Vagina (tissue), 2 donors: ENCODE measurements at regions not wholly inside any gene's neighbourhood (a gene's known extent, or its start where the extent isn't known, plus 50 kb on each side); places are given as distances from the start of the nearest gene placed in this dataset.
"Not testable (repeated sequence)": the region's sequence is repeated elsewhere in the genome, so short reads cannot be mapped to it uniquely, and the experiment has no call there.

ENCODE experiments used
- DNase-seq, 2 donors: peaks; one replicate each; pipeline ENCODE4 v3.0.0-alpha.2; 2017; ENCODE audit errors: extremely low spot score in 2 of 2
- H3K27ac ChIP-seq: fragments of 200-600 bp; sonication (generic); one replicate; pipeline ENCODE4 v1.5.1; 2019
- H3K27me3 ChIP-seq: fragments of 200-600 bp; sonication (generic); one replicate; pipeline ENCODE4 v1.5.1; 2019
- H3K36me3 ChIP-seq, 2 donors: fragments of 200-600 bp; sonication (generic); one replicate each; pipeline ENCODE4 v1.5.1; 2017 to 2019
- H3K4me1 ChIP-seq: fragments of 200-600 bp; sonication (generic); one replicate; pipeline ENCODE4 v1.5.1; 2019
- H3K4me3 ChIP-seq, 2 donors: fragments of 200-600 bp; sonication (generic); 1 replicate in 1 of 2; 2 replicates in 1 of 2; pipeline ENCODE4 v1.5.1; 2016 to 2019
- H3K9me3 ChIP-seq: fragments of 200-600 bp; sonication (generic); one replicate; pipeline ENCODE4 v1.5.1; 2019
- POLR2A ChIP-seq, 2 donors: fragments of 450-650 bp; IDR thresholded peaks; one replicate each; pipeline ENCODE4 v1.6.1; 2017; ENCODE audit warnings: antibody characterized with exemption in 2 of 2, mild to moderate bottlenecking in 2 of 2, moderate library complexity in 2 of 2
- POLR2AphosphoS5 ChIP-seq, 2 donors: sonication (generic); formaldehyde crosslinking; IDR thresholded peaks; one replicate each; pipeline ENCODE4 v1.9.0; 2017; ENCODE audit warnings: antibody characterized with exemption in 2 of 2, mild to moderate bottlenecking in 2 of 2, low read depth in 1 of 2; ENCODE audit not compliant: insufficient read depth in 1 of 2
- intact Hi-C: fragments of 100-400 bp; cut with DNase I; formaldehyde crosslinking; loops from one replicate; pipeline ENCODE4 v1.15.1; 2023
- TF ChIP-seq, protein P1 (sequence below), 3 experiments: fragments of 450-650 bp in 2 of 3; fragments of 200-600 bp in 1 of 3; sonication (generic) in 1 of 3; IDR thresholded peaks; one replicate each; pipeline ENCODE4 v1.5.1; 2017 to 2019; ENCODE audit warnings: antibody characterized with exemption in 3 of 3, mild to moderate bottlenecking in 2 of 3, moderate library complexity in 2 of 3

DNA sequence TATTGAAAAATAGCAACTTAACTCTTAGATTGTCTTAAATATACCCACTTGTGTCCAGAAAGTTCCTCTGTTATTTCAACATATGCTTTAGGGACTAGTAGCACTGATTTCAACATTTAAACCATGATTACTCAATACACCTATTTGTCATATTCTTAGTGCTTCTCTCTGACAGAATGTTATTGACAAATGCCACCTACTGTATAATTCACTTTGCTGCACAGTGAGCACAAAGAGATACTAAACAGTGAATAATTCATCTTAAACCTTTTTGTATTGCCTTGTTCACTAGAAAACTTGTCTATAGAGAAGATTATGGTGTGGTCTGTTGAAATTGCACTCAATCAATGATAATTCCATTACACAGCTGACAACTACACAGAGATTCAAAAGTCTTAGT, 692.6 kb downstream of the PCDH17 start:
- no peak overlapping the region for H3K4me3 ChIP-seq
- intact Hi-C loops = no loop called here
- H3K27me3 ChIP-seq = no peaks in the 10 kb centered on the region
- H3K27ac ChIP-seq = no peak overlapping the region
- H3K36me3 ChIP-seq = no peaks in the 10 kb centered on the region
- no peak for DNase-seq
- no peaks in the 10 kb centered on the region for H3K4me1 ChIP-seq
- no peaks in the 10 kb centered on the region for H3K9me3 ChIP-seq
- TF ChIP-seq POLR2AphosphoS5 (IDR thresholded peaks at IDR 0.05; ENCODE audit: insufficient read depth in 1 of 2, low read depth in 1 of 2) (no peak), POLR2A (IDR thresholded peaks at IDR 0.05) (no peak)
- TF ChIP-seq, protein P1, sequence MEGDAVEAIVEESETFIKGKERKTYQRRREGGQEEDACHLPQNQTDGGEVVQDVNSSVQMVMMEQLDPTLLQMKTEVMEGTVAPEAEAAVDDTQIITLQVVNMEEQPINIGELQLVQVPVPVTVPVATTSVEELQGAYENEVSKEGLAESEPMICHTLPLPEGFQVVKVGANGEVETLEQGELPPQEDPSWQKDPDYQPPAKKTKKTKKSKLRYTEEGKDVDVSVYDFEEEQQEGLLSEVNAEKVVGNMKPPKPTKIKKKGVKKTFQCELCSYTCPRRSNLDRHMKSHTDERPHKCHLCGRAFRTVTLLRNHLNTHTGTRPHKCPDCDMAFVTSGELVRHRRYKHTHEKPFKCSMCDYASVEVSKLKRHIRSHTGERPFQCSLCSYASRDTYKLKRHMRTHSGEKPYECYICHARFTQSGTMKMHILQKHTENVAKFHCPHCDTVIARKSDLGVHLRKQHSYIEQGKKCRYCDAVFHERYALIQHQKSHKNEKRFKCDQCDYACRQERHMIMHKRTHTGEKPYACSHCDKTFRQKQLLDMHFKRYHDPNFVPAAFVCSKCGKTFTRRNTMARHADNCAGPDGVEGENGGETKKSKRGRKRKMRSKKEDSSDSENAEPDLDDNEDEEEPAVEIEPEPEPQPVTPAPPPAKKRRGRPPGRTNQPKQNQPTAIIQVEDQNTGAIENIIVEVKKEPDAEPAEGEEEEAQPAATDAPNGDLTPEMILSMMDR (IDR thresholded peaks at IDR 0.05) = no peak

DNA sequence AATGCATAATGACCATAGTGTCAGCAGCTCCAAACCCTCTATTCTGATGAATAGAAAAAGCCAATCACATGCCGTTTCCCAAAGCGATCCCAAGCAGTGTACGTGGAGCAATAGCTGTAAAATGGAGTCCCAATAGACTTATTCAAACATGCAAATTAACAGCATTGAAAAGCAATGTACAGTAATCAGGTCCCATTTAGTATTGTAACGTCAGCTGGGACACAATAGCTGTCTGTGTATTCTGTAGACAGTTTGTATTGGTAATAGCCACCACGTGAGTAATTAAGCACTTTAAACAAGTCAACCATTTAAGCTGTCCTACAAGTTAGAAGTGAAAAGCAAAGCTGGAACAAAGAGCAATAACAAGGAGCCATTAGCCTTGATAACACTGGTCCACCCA, 698.2 kb downstream of the PCDH17 start:
- Histone ChIP-seq H3K9me3 (no peaks in the 10 kb centered on the region), H3K27ac (no peak overlapping the region), H3K36me3 (no peaks in the 10 kb centered on the region), H3K4me3 (no peak overlapping the region), H3K27me3 (no peaks in the 10 kb centered on the region), H3K4me1 (no peaks in the 10 kb centered on the region)
- intact Hi-C loops = no loop called here
- TF ChIP-seq, protein P1 (IDR thresholded peaks at IDR 0.05) = no peak
- TF ChIP-seq POLR2A (IDR thresholded peaks at IDR 0.05) (no peak), POLR2AphosphoS5 (IDR thresholded peaks at IDR 0.05; ENCODE audit: insufficient read depth in 1 of 2, low read depth in 1 of 2) (no peak)
- DNase-seq = no peak

DNA sequence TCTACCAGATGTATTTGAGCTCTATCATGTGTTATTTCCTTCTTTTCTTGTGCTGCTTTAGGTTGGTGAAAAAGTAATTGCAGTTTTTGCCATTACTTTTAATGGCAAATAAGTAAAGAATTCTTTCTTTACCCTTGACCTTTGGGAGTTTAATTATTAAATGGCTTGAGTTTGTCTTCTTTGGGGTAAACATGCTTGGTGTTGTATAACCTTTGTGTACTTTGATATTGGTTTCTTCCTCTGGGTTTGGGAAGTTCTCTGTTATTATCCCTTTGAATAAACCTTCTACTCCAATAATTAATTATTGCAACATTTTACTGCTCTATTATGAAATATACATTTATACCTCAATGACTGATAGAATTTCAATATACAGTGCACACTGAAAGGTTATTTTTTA, 709.4 kb downstream of the PCDH17 start:
- Histone ChIP-seq H3K27me3 (no peaks in the 10 kb centered on the region), H3K4me1 (no peaks in the 10 kb centered on the region), H3K36me3 (no peaks in the 10 kb centered on the region), H3K4me3 (no peak overlapping the region), H3K9me3 (no peaks in the 10 kb centered on the region), H3K27ac (no peak overlapping the region)
- no peak for DNase-seq
- intact Hi-C loops = no loop called here
- no peak for TF ChIP-seq POLR2AphosphoS5 (IDR thresholded peaks at IDR 0.05; ENCODE audit: insufficient read depth in 1 of 2, low read depth in 1 of 2)
- TF ChIP-seq POLR2A (IDR thresholded peaks at IDR 0.05) = no peak
- TF ChIP-seq, protein P1 (IDR thresholded peaks at IDR 0.05) = no peak

DNA sequence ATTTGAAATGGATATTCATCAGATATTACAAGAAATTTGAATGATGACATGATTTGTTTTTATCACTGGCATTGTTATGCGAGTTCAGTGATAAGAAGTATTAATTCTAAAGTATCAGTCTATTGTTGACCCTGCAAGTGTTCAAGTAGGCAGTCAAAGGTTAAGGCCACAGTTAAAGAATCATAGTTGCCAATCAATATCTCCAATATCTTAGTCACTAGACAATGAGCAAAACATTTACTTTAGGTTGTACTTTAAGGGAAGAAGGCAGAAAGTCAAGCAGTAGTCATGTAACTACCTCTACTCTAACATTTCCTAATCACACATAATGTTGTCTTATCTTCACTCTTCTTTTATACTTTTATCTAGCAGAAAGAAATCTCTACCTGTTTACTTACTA, 709.8 kb downstream of the PCDH17 start:
- no peaks in the 10 kb centered on the region for H3K27me3 ChIP-seq
- TF ChIP-seq, protein P1 (IDR thresholded peaks at IDR 0.05) = no peak
- TF ChIP-seq POLR2AphosphoS5 (IDR thresholded peaks at IDR 0.05; ENCODE audit: insufficient read depth in 1 of 2, low read depth in 1 of 2) (no peak), POLR2A (IDR thresholded peaks at IDR 0.05) (no peak)
- no peak overlapping the region for H3K4me3 ChIP-seq
- no peaks in the 10 kb centered on the region for H3K36me3 ChIP-seq
- no peak for DNase-seq
- intact Hi-C loops = no loop called here
- H3K4me1 ChIP-seq = no peaks in the 10 kb centered on the region
- no peak overlapping the region for H3K27ac ChIP-seq
- no peaks in the 10 kb centered on the region for H3K9me3 ChIP-seq

DNA sequence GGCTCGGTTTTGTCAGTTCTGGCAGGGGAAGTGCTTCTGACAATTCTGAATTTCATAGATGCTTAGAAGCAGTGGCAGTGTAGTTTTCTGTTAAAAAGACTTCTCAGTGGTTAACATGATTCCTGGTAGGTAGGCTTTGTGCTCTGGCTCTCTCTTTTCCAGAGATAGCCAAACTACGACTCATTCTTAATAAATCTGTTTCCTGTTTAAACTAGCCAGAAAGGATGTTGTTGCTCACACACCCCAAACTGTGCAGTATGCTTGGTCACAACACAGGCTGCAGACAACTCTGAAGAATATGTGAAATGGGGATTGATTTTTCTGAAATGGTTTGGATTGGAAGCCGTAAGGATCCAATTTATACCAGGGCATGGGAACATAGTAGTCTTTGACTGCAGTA, 711.5 kb downstream of the PCDH17 start:
- DNase-seq = no peak
- no peaks in the 10 kb centered on the region for H3K36me3 ChIP-seq
- no peaks in the 10 kb centered on the region for H3K9me3 ChIP-seq
- intact Hi-C loops = no loop called here
- no peaks in the 10 kb centered on the region for H3K4me1 ChIP-seq
- H3K27me3 ChIP-seq = no peaks in the 10 kb centered on the region
- TF ChIP-seq, protein P1 (IDR thresholded peaks at IDR 0.05) = no peak
- TF ChIP-seq POLR2AphosphoS5 (IDR thresholded peaks at IDR 0.05; ENCODE audit: insufficient read depth in 1 of 2, low read depth in 1 of 2) = no peak
- no peak for TF ChIP-seq POLR2A (IDR thresholded peaks at IDR 0.05)
- no peak overlapping the region for H3K4me3 ChIP-seq
- H3K27ac ChIP-seq = no peak overlapping the region

DNA sequence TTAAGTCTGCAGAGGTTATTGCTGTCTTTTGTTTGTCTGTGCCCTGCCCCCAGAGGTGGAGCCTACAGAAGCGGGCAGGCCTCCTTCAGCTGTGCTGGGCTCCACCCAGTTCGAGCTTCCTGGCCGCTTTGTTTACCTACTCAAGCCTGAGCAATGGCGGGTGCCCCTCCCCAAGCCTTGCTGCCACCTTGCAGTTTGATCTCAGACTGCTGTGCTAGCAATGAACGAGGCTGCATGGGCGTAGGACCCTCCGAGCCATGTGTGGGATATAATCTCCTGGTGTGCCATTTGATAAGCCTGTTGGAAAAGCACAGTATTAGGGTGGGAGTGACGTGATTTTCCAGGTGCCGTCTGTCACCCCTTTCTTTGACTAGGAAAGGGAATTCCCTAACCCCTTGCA, 720.6 kb downstream of the PCDH17 start:
- DNase-seq, H3K4me3 ChIP-seq, H3K9me3 ChIP-seq, H3K36me3 ChIP-seq, H3K27me3 ChIP-seq, intact Hi-C loops, H3K4me1 ChIP-seq, H3K27ac ChIP-seq: not testable (repeated sequence)
